ENCODE measurements at regions not wholly inside any gene's neighbourhood (a gene's known extent, or its start where the extent isn't known, plus 50 kb on each side); places are given as distances from the start of the nearest gene placed in this dataset.

- Histone ChIP-seq H3K27me3 (replicated peaks in 1 of 2; ENCODE audit: control insufficient read depth in 2 of 2, insufficient read depth in 2 of 2, low read length in 1 of 2) (no peaks in the 10 kb centered on the region), H3K4me3 (no peak overlapping the region), H4K20me1 (ENCODE audit: control insufficient read depth, insufficient read depth) (no peaks in the 10 kb centered on the region), H3K4me1 (ENCODE audit: control insufficient read depth, insufficient read depth, low read length) (no peaks in the 10 kb centered on the region), H2AFZ (ENCODE audit: control insufficient read depth, low read depth, low read length) (no peak overlapping the region), H3K36me3 (ENCODE audit: control insufficient read depth in 2 of 2, insufficient read depth in 2 of 2, low read length in 1 of 2) (no peaks in the 10 kb centered on the region), H3K9ac (ENCODE audit: control insufficient read depth, insufficient read depth, low read length) (no peak overlapping the region), H3K4me2 (ENCODE audit: control insufficient read depth, insufficient read depth) (no peak overlapping the region), H3K27ac (ENCODE audit: control insufficient read depth, insufficient read depth) (no peak overlapping the region), H3K9me3 (replicated peaks; ENCODE audit: control insufficient read depth, insufficient read depth, low read length) (no peaks in the 10 kb centered on the region; the same call in 2 of the 3 replicates), H3K79me2 (ENCODE audit: control insufficient read depth, insufficient read depth, low read length) (no peaks in the 10 kb centered on the region)
- 0% methylated on average over 2 of the region's 2 CpGs for WGBS (ENCODE audit: insufficient coverage, insufficient replicate concordance, low lambda C conversion rate, missing lambda C conversion rate)
- no peak for TF ChIP-seq TCF3 (IDR thresholded peaks at IDR 0.05; ENCODE audit: borderline replicate concordance, insufficient read depth, low read depth, low read length)
- intact Hi-C loops (cut with micrococcal nuclease; ENCODE audit: unreplicated experiment) (no loop called here), in situ Hi-C loops (cut with MboI) (no loop called here)
- ATAC-seq (no peak), DNase-seq (ENCODE audit: low read depth, low spot score) (no peak), FAIRE-seq (no peak)
- ChIA-PET POLR2A (no interaction called here), RAD21 (ENCODE audit: unreplicated experiment) (no interaction called here), SMC1A (ENCODE audit: uncharacterized antibody, unreplicated experiment) (no interaction called here), CTCF (no interaction called here)
- BruUV-seq (replicated peaks) = no TSS peak
Observed at GRCh38 chr12:127419111-127419510, 847.9 kb upstream of the TMEM132C start.

GRCh38 chr12:127421614-127422013, 845.4 kb upstream of the TMEM132C start:
- ChIA-PET CTCF (no interaction called here), RAD21 (ENCODE audit: unreplicated experiment) (no interaction called here), POLR2A (no interaction called here), SMC1A (ENCODE audit: uncharacterized antibody, unreplicated experiment) (no interaction called here)
- in situ Hi-C loops (cut with MboI) = no loop called here
- intact Hi-C loops (cut with micrococcal nuclease; ENCODE audit: unreplicated experiment) = no loop called here
- FAIRE-seq = no peak
- Histone ChIP-seq H3K27me3 (replicated peaks in 1 of 2; ENCODE audit: control insufficient read depth in 2 of 2, insufficient read depth in 2 of 2, low read length in 1 of 2) (no peaks in the 10 kb centered on the region), H3K79me2 (ENCODE audit: control insufficient read depth, insufficient read depth, low read length) (no peaks in the 10 kb centered on the region), H2AFZ (ENCODE audit: control insufficient read depth, low read depth, low read length) (no peak overlapping the region), H3K9me3 (replicated peaks; ENCODE audit: control insufficient read depth, insufficient read depth, low read length) (no peaks in the 10 kb centered on the region; the same call in 2 of the 3 replicates), H4K20me1 (ENCODE audit: control insufficient read depth, insufficient read depth) (no peaks in the 10 kb centered on the region), H3K4me1 (ENCODE audit: control insufficient read depth, insufficient read depth, low read length) (no peaks in the 10 kb centered on the region), H3K4me2 (ENCODE audit: control insufficient read depth, insufficient read depth) (no peak overlapping the region), H3K4me3 (no peak overlapping the region), H3K9ac (ENCODE audit: control insufficient read depth, insufficient read depth, low read length) (no peak overlapping the region), H3K36me3 (ENCODE audit: control insufficient read depth in 2 of 2, insufficient read depth in 2 of 2, low read length in 1 of 2) (no peaks in the 10 kb centered on the region), H3K27ac (ENCODE audit: control insufficient read depth, insufficient read depth) (no peak overlapping the region)
- no TSS peak for BruUV-seq (replicated peaks)
- no peak for DNase-seq (ENCODE audit: low read depth, low spot score)
- ATAC-seq = no peak
- 15% methylated on average over 5 of the region's 5 CpGs for WGBS (ENCODE audit: insufficient coverage, insufficient replicate concordance, low lambda C conversion rate, missing lambda C conversion rate)
- TF ChIP-seq SREBF2 (IDR thresholded peaks at IDR 0.05; ENCODE audit: low read length) (no peak), TCF7 (IDR thresholded peaks at IDR 0.05; ENCODE audit: borderline replicate concordance) (no peak), RAD21 (IDR thresholded peaks at IDR 0.05; ENCODE audit: insufficient read depth, low read depth, low read length) (no peak), ZBTB4 (CRISPR knock-in tag; IDR thresholded peaks at IDR 0.05) (no peak), CHD2 (IDR thresholded peaks at IDR 0.05; ENCODE audit: borderline replicate concordance, low read depth, low read length) (no peak), SIN3A (IDR thresholded peaks at IDR 0.05; ENCODE audit: low read depth, low read length) (no peak), BHLHE40 (IDR thresholded peaks at IDR 0.05; ENCODE audit: borderline replicate concordance in 1 of 2, low read depth in 2 of 2, low read length in 1 of 2) (no peak), CUX1 (IDR thresholded peaks at IDR 0.05; ENCODE audit: insufficient replicate concordance, low read depth, low read length) (no peak), EGR1 (IDR thresholded peaks at IDR 0.05; ENCODE audit: borderline replicate concordance in 1 of 2, low read depth in 2 of 2, low read length in 2 of 2) (no peak)
